Parathyroid adenoma (tissue), 2 donors: ENCODE measurements at regions not wholly inside any gene's neighbourhood (a gene's known extent, or its start where the extent isn't known, plus 50 kb on each side); places are given as distances from the start of the nearest gene placed in this dataset.

ENCODE experiments used
- H2AFZ ChIP-seq: fragments of 300-600 bp; sonication (generic); one replicate; pipeline ENCODE4 v1.7.0; 2017; ENCODE audit warnings: antibody characterized with exemption, mild to moderate bottlenecking
- H3K27ac ChIP-seq: fragments of 300-600 bp; sonication (generic); one replicate; pipeline ENCODE4 v1.7.0; 2017
- H3K27me3 ChIP-seq: fragments of 300-600 bp; sonication (generic); one replicate; pipeline ENCODE4 v1.7.0; 2017; ENCODE audit warnings: low read length; ENCODE audit not compliant: control insufficient read depth, insufficient read depth
- H3K36me3 ChIP-seq: fragments of 300-600 bp; sonication (generic); one replicate; pipeline ENCODE4 v1.7.0; 2017; ENCODE audit warnings: low read length; ENCODE audit not compliant: control insufficient read depth, insufficient read depth
- H3K4me1 ChIP-seq: fragments of 300-600 bp; sonication (generic); one replicate; pipeline ENCODE4 v1.7.0; 2017; ENCODE audit warnings: control low read depth
- H3K4me2 ChIP-seq: fragments of 300-600 bp; sonication (generic); one replicate; pipeline ENCODE4 v1.7.0; 2017; ENCODE audit warnings: low read length
- H3K4me3 ChIP-seq: fragments of 300-600 bp; sonication (generic); one replicate; pipeline ENCODE4 v1.7.0; 2017; ENCODE audit warnings: low read depth, low read length
- H3K79me2 ChIP-seq: fragments of 300-600 bp; sonication (generic); one replicate; pipeline ENCODE4 v1.7.0; 2017; ENCODE audit warnings: control low read depth
- H3K9ac ChIP-seq: fragments of 300-600 bp; sonication (generic); one replicate; pipeline ENCODE4 v1.7.0; 2017; ENCODE audit warnings: mild to moderate bottlenecking
- H3K9me3 ChIP-seq: fragments of 300-600 bp; sonication (generic); one replicate; pipeline ENCODE4 v1.7.0; 2017; ENCODE audit warnings: low read length; ENCODE audit not compliant: control insufficient read depth
- CTCF ChIP-seq: fragments of 300-600 bp; sonication (generic); IDR thresholded peaks from one replicate; pipeline ENCODE4 v1.7.0; 2017; ENCODE audit warnings: antibody characterized with exemption, mild to moderate bottlenecking
- donor health status: primary hyperparathyroidism.

GRCh38 chr2:3007135-3007534 is 370.5 kb downstream of the EIPR1 start:
- Histone ChIP-seq H3K27me3 (no peaks in the 10 kb centered on the region), H3K9ac (no peak overlapping the region), H3K4me2 (no peak overlapping the region), H3K9me3 (no peaks in the 10 kb centered on the region), H3K36me3 (no peaks in the 10 kb centered on the region), H3K27ac (no peak overlapping the region), H2AFZ (no peak overlapping the region), H3K4me1 (no peaks in the 10 kb centered on the region), H3K79me2 (no peaks in the 10 kb centered on the region), H3K4me3 (no peak overlapping the region)
- TF ChIP-seq CTCF, result no peak

GRCh38 chr2:3005859-3006501 is 371.6 kb downstream of the EIPR1 start:
- Histone ChIP-seq H3K4me1 (no peaks in the 10 kb centered on the region), H3K36me3 (no peaks in the 10 kb centered on the region), H3K9me3 (no peaks in the 10 kb centered on the region), H3K27me3 (no peaks in the 10 kb centered on the region), H3K4me3 (no peak overlapping the region), H3K4me2 (no peak overlapping the region), H3K79me2 (no peaks in the 10 kb centered on the region), H3K27ac (no peak overlapping the region), H3K9ac (no peak overlapping the region), H2AFZ (no peak overlapping the region)
- no peak for TF ChIP-seq CTCF

- Histone ChIP-seq H3K36me3 (no peaks in the 10 kb centered on the region), H3K9ac (no peak overlapping the region), H2AFZ (no peak overlapping the region), H3K27ac (no peak overlapping the region), H3K79me2 (no peaks in the 10 kb centered on the region), H3K9me3 (no peaks in the 10 kb centered on the region), H3K4me1 (no peaks in the 10 kb centered on the region), H3K4me3 (no peak overlapping the region), H3K27me3 (no peaks in the 10 kb centered on the region), H3K4me2 (no peak overlapping the region)
- TF ChIP-seq CTCF, result no peak
Observed at GRCh38 chr2:3001615-3002560, 375.7 kb downstream of the EIPR1 start.

GRCh38 chr2:3000968-3001367 is 376.6 kb downstream of the EIPR1 start:
- Histone ChIP-seq H3K4me3 (no peak overlapping the region), H3K4me1 (no peaks in the 10 kb centered on the region), H3K27ac (no peak overlapping the region), H3K36me3 (no peaks in the 10 kb centered on the region), H3K4me2 (no peak overlapping the region), H3K27me3 (no peaks in the 10 kb centered on the region), H2AFZ (no peak overlapping the region), H3K9ac (no peak overlapping the region), H3K79me2 (no peaks in the 10 kb centered on the region), H3K9me3 (no peaks in the 10 kb centered on the region)
- TF ChIP-seq CTCF, result no peak
